Mucosa of rectum (tissue), 2 donors: ENCODE measurements at regions not wholly inside any gene's neighbourhood (a gene's known extent, or its start where the extent isn't known, plus 50 kb on each side); places are given as distances from the start of the nearest gene placed in this dataset.

Experiments
- H3K27ac ChIP-seq, 2 donors: one replicate each; pipeline ENCODE4 v1.7.0; 2013; ENCODE audit warnings: inconsistent platforms in 2 of 2, low read depth in 2 of 2, low read length in 2 of 2
- H3K27me3 ChIP-seq, 2 donors: one replicate each; pipeline ENCODE4 v1.7.0; 2013; ENCODE audit warnings: low read length in 2 of 2; ENCODE audit not compliant: control insufficient read depth in 2 of 2, insufficient read depth in 2 of 2
- H3K36me3 ChIP-seq, 2 donors: one replicate each; pipeline ENCODE4 v1.7.0; 2013; ENCODE audit warnings: low read length in 2 of 2; ENCODE audit not compliant: control insufficient read depth in 2 of 2, insufficient read depth in 2 of 2
- H3K4me1 ChIP-seq, 2 donors: one replicate each; pipeline ENCODE4 v1.7.0; 2013; ENCODE audit warnings: low read length in 2 of 2, mild to moderate bottlenecking in 1 of 2; ENCODE audit not compliant: control insufficient read depth in 2 of 2, insufficient read depth in 2 of 2
- H3K4me3 ChIP-seq, 2 donors: one replicate each; pipeline ENCODE4 v1.7.0; 2013; ENCODE audit warnings: low read length in 2 of 2
- H3K9ac ChIP-seq, 2 donors: one replicate each; pipeline ENCODE4 v1.7.0; 2013; ENCODE audit warnings: low read length in 2 of 2, low read depth in 1 of 2, mild to moderate bottlenecking in 1 of 2
- H3K9me3 ChIP-seq, 2 donors: one replicate each; pipeline ENCODE4 v1.7.0; 2013; ENCODE audit warnings: low read length in 2 of 2; ENCODE audit not compliant: control insufficient read depth in 2 of 2
- donor health status: healthy.
- donor health status: Normal muscosa, but diverticular disease.

DNA sequence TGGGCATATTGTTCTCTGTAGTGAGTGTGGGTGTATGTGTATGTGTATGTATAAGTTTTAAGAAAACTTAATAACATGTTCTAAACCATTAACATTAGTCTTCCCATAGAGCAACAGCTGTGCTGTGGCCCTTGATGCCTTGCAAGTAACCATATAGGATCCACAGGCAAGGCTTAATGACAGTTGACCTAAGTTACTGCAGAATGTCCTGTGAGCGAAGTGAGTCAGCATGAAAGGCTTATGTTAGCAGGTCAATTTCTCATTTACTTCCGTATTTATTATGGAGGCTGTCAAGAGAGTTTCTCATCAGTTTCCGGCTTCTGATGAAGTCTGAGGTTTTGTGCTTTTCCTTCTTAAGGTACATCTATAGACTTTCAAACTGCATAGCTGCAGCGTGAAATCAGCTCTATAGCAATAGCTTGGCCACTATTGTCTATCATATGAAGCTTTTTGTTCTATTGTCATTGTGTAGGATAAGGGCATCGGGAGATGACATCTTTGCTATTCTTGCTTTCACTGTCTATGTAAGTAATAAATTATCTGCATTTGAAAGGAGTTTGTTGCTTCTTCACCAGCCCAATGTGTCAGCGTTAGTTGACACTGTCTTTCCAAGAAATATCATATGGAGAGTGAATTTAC, 1153.4 kb upstream of the AGA start:
- H3K9me3 ChIP-seq: no peaks in the 10 kb centered on the region

DNA sequence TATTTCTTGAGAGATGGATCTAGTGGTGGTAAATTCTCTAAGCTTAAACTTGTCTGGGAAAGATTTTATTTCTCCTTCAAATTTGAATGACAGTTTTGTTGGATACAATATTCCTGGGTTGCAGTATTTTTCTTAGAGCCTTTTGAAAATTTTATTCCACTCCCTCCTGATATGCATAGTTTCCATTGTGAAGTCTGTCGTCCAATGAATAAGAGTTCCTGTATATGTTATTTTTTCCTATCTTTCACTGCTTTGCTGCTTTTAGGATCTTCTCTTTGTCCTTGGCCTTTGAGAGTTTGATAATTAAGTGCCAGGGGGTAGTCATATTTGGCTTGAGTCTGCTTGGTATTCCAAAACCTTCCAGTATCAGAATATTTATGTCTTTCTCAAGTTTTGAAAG, 1156.4 kb upstream of the AGA start:
- Histone ChIP-seq H3K4me1 (no peaks in the 10 kb centered on the region), H3K9ac (no peak overlapping the region), H3K36me3 (no peaks in the 10 kb centered on the region), H3K27ac (no peak overlapping the region), H3K4me3 (no peak overlapping the region), H3K27me3 (no peaks in the 10 kb centered on the region), H3K9me3 (no peaks in the 10 kb centered on the region)

More for the DNA sequence above, 1153.4 kb upstream of the AGA start:
- H3K4me1 ChIP-seq: no peaks in the 10 kb centered on the region
- no peaks in the 10 kb centered on the region for H3K36me3 ChIP-seq
- H3K27me3 ChIP-seq: no peaks in the 10 kb centered on the region
- H3K27ac ChIP-seq: no peak overlapping the region
- H3K9ac ChIP-seq: no peak overlapping the region
- H3K4me3 ChIP-seq: no peak overlapping the region

DNA sequence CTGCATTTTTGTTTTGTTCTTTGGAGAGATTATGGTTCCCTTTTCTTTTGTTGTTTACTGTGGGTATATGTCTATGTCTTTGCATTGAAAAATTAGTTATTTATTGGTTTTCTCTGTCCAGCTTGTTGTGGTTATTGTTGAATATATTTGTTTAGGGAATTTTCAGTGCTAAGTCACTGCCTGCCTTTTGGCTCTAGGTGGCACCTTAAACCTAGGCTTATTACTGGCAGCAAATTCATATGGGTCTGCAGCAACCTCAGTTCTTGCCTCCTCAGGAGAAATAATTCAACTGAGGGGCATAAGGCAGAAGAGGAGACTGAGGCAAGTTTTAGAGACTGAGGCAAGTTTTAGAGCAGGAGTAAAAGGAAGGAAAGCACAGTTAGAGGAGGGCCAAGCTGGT, 1157.3 kb upstream of the AGA start:
- H3K4me1 ChIP-seq: no peaks in the 10 kb centered on the region
- no peaks in the 10 kb centered on the region for H3K36me3 ChIP-seq
- H3K27ac ChIP-seq: no peak overlapping the region
- H3K4me3 ChIP-seq: no peak overlapping the region
- H3K9ac ChIP-seq: no peak overlapping the region
- H3K27me3 ChIP-seq: no peaks in the 10 kb centered on the region
- no peaks in the 10 kb centered on the region for H3K9me3 ChIP-seq

DNA sequence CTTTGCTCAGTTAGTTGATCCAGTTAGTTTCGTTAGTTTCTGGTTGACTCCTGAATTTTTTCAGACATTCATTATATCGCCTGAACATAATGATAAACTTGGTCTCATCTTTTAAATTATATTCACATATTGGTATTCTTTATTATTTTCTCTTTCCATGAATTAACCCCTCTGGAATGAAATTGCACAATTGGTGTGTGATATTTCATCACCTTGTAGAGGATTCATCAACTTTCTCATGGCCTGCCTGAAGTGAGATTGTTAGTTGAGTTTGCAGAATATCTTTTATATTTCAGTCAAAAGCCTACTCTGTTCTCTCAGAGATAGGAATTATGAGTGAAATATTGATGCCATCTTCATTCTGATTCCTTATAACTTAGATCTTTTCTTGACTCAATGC, 1160.6 kb upstream of the AGA start:
- Histone ChIP-seq H3K4me3 (no peak overlapping the region), H3K4me1 (no peaks in the 10 kb centered on the region), H3K27me3 (no peaks in the 10 kb centered on the region), H3K9me3 (no peaks in the 10 kb centered on the region), H3K27ac (no peak overlapping the region), H3K9ac (no peak overlapping the region), H3K36me3 (no peaks in the 10 kb centered on the region)

DNA sequence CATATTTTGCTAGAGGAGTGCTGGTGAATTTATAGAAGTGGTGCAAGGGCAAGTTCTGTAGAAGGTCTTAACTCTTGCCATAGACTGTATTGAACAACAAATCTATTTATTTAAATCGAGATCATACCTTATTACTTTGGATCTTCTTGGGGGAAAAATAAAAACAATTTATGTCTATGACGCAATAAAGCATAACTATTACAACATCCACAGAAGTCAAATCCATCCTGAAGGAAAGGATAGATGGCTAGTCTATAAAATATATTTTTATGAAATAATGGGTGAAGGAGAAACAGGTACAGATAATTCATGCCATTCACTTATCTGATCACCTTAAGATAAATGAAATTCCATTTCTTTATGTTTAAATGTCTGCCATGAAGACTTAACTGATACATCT, 1168.8 kb upstream of the AGA start:
- Histone ChIP-seq H3K4me1 (no peaks in the 10 kb centered on the region), H3K9me3 (no peaks in the 10 kb centered on the region), H3K27me3 (no peaks in the 10 kb centered on the region), H3K27ac (no peak overlapping the region), H3K9ac (no peak overlapping the region), H3K4me3 (no peak overlapping the region), H3K36me3 (no peaks in the 10 kb centered on the region)

DNA sequence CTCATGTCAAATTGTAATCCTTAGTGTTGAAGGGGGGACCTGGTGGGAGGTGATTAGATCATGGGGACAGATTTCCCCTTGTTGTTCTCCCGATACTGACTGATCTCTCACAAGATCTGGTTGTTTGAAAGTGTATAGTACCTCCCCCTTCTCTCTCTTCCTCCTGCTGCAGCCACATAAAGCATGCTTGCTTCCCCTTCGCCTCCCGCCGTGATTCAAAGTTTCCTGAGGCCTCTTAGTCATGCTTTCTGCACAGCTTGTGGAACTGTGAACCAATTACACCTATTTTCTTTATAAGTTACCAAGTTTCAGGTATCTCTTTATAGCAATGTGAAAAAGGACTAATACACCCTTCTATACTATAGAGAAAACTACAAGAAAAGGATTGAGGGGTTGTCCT, 1170.5 kb upstream of the AGA start:
- no peaks in the 10 kb centered on the region for H3K4me1 ChIP-seq
- H3K27ac ChIP-seq: no peak overlapping the region
- H3K4me3 ChIP-seq: no peak overlapping the region
- no peaks in the 10 kb centered on the region for H3K27me3 ChIP-seq
- H3K9me3 ChIP-seq: no peaks in the 10 kb centered on the region
- H3K9ac ChIP-seq: no peak overlapping the region
- H3K36me3 ChIP-seq: no peaks in the 10 kb centered on the region

DNA sequence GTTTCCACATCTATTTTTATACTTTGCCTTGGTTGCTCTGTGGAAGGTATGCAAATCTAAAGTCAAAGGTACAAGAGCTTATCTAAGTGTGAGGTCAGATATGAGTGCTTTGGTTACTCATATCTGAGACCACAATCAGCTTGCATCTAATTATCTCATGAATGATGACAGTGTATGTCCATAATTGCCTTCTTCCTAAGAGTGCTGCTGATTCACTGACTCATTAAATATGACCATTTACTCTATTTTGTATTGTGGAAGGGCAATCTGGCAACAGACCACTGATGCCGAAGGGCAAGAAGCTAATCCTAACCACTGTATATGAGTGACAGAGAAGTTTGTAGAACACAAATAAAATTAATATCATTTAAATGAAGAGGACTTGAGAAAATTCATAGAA, 1190.2 kb upstream of the AGA start:
- no peaks in the 10 kb centered on the region for H3K36me3 ChIP-seq
- no peak overlapping the region for H3K9ac ChIP-seq
- H3K4me3 ChIP-seq: no peak overlapping the region
- H3K9me3 ChIP-seq: no peaks in the 10 kb centered on the region
- H3K4me1 ChIP-seq: no peaks in the 10 kb centered on the region
- no peak overlapping the region for H3K27ac ChIP-seq
- no peaks in the 10 kb centered on the region for H3K27me3 ChIP-seq

DNA sequence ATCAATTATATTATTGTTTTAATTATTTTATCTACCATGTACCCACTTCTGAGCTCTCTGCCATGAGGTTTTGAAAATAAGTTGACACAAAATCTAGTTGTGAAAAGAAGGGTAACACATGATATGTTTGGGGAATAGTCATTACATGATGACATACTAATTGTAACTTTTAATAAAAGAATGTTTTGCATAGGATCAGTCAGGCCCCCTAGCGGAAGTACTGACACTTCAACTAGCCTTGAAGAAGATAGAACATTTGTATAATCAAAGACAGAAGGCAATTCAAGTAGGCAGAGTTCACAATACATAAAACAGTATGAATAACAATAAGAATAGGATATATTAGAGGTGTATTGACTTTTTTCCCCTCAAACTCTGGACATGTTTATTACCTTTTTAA, 1191.0 kb upstream of the AGA start:
- Histone ChIP-seq H3K36me3 (no peaks in the 10 kb centered on the region), H3K4me3 (no peak overlapping the region), H3K9me3 (no peaks in the 10 kb centered on the region), H3K27ac (no peak overlapping the region), H3K9ac (no peak overlapping the region), H3K4me1 (no peaks in the 10 kb centered on the region), H3K27me3 (no peaks in the 10 kb centered on the region)

DNA sequence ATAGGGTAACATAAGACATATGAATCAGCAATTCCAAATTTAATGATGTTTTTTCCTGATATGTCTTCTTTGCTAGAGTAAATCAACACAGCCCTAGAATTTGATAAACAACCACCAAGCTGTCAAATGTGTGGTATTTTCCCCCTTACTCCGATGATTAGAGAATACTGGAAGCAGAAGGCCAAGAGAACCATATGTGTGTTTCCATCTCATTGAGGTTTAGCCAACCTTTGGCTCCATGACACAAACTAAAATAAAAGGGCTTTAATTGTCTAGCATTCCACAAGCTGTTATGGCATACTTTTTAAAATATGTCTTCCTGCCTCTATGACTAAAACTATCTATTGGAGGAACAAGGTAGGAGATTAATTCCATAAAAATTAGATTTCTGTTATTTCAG, 1222.4 kb upstream of the AGA start:
- H3K9ac ChIP-seq: no peak overlapping the region
- H3K4me1 ChIP-seq: no peaks in the 10 kb centered on the region
- no peaks in the 10 kb centered on the region for H3K27me3 ChIP-seq
- H3K36me3 ChIP-seq: no peaks in the 10 kb centered on the region
- no peaks in the 10 kb centered on the region for H3K9me3 ChIP-seq
- H3K4me3 ChIP-seq: no peak overlapping the region
- no peak overlapping the region for H3K27ac ChIP-seq

DNA sequence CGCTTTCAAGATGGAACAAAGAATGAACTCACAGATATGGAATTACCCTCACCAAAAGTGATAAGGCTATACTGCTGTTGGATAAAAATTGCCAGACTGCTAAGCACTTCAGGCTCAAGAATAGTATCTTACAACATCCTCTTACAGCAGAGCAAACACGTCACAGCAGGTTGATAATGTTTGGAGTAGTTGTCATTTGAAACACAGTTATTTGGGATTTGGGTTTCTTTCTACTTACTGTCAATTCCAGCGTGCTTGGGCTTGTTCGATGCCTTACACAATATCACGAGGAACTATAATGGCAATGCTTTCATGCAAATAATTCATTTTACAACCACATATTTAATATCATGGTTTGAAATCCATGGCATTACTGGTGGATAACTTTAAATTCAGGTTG, 1223.7 kb upstream of the AGA start:
- Histone ChIP-seq H3K36me3 (no peaks in the 10 kb centered on the region), H3K27me3 (no peaks in the 10 kb centered on the region), H3K9ac (no peak overlapping the region), H3K9me3 (no peaks in the 10 kb centered on the region), H3K27ac (no peak overlapping the region), H3K4me3 (no peak overlapping the region), H3K4me1 (no peaks in the 10 kb centered on the region)

DNA sequence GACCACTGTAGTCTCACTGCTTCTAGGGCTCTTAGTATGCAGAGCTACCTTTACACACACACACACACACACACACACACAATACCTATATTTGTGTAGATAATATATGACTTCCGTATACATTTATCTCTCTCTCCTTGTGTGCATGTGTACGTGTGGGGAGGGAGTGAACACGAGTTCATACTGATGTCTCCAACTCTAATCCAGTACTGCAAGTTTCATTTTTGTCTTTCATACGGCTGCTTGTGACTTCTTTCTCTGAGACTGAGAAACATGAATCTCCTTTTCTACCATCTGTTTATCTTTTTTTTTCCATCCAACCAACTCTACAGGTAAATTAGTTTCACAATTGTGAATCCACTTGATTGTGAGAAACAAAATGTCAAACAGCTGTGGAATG, 1229.5 kb upstream of the AGA start:
- Histone ChIP-seq H3K9me3 (no peaks in the 10 kb centered on the region), H3K4me3 (no peak overlapping the region), H3K36me3 (no peaks in the 10 kb centered on the region), H3K27me3 (no peaks in the 10 kb centered on the region), H3K27ac (no peak overlapping the region), H3K9ac (no peak overlapping the region), H3K4me1 (no peaks in the 10 kb centered on the region)
